UCSD-AML1 (cell line): ENCODE measurements at regions not wholly inside any gene's neighbourhood (a gene's known extent, or its start where the extent isn't known, plus 50 kb on each side); places are given as distances from the start of the nearest gene placed in this dataset.
A peak's percentile ranks its signal among the peaks of the same experiment; 100 is the strongest.

Experiments
- DNase-seq: peaks from one replicate; lab custom pipeline; 2025; ENCODE audit not compliant: unreplicated experiment; lab: John Stamatoyannopoulos, UW

- no peak for DNase-seq
These were observed 216.8 kb downstream of the NXNL2 start for GRCh38 chr9:88751781-88752180.

GRCh38 chr9:88753691-88754367 is 218.9 kb downstream of the NXNL2 start:
- DNase-seq: no peak

- no peak for DNase-seq
These were observed 219.5 kb downstream of the NXNL2 start for GRCh38 chr9:88754452-88754851.

GRCh38 chr9:88754886-88755285 is 219.9 kb downstream of the NXNL2 start:
- DNase-seq: no peak

- no peak for DNase-seq
These were observed 222.5 kb downstream of the NXNL2 start for GRCh38 chr9:88757406-88758010.

GRCh38 chr9:88759364-88759763 is 224.4 kb downstream of the NXNL2 start:
- no peak for DNase-seq

- no peak for DNase-seq
These were observed 224.3 kb upstream of the S1PR3 start for GRCh38 chr9:88766778-88767503.

GRCh38 chr9:88767504-88767790 is 223.8 kb upstream of the S1PR3 start:
- no peak for DNase-seq

- no peak for DNase-seq
These were observed 218.7 kb upstream of the S1PR3 start for GRCh38 chr9:88772575-88772974.

GRCh38 chr9:88773126-88773525 is 218.1 kb upstream of the S1PR3 start:
- no peak for DNase-seq

- DNase-seq: no peak
These were observed 217.5 kb upstream of the S1PR3 start for GRCh38 chr9:88773627-88774244.

GRCh38 chr9:88775037-88775471 is 216.2 kb upstream of the S1PR3 start:
- DNase-seq: no peak

GRCh38 chr9:88775559-88775958 is 215.7 kb upstream of the S1PR3 start:
- no peak for DNase-seq

- no peak for DNase-seq
These were observed 215.3 kb upstream of the S1PR3 start for GRCh38 chr9:88775966-88776365.

- no peak for DNase-seq
These were observed 214.4 kb upstream of the S1PR3 start for GRCh38 chr9:88776717-88777497.

- peak; percentile 59 for DNase-seq
These were observed 213.6 kb upstream of the S1PR3 start for GRCh38 chr9:88777498-88778312.

GRCh38 chr9:88781628-88782391 is 209.5 kb upstream of the S1PR3 start:
- peak; percentile 48 for DNase-seq

- no peak for DNase-seq
These were observed 208.1 kb upstream of the S1PR3 start for GRCh38 chr9:88782931-88783710.

GRCh38 chr9:88783711-88784083 is 207.6 kb upstream of the S1PR3 start:
- DNase-seq: no peak
